GM12891 (cell line): ENCODE measurements at regions not wholly inside any gene's neighbourhood (a gene's known extent, or its start where the extent isn't known, plus 50 kb on each side); places are given as distances from the start of the nearest gene placed in this dataset.

Experiments
- DNase-seq: peaks from one replicate; pipeline ENCODE4 v3.0.0; 2011; ENCODE audit warnings: low spot score; ENCODE audit not compliant: insufficient read length
- FAIRE-seq: peaks from 2 replicates; lab custom pipeline; 2011; peaks lifted over from hg19 to GRCh38; lab: Jason Lieb, UNC
- PAX5 ChIP-seq: IDR thresholded peaks from 2 replicates; pipeline ENCODE4 v1.6.1; 2011; ENCODE audit warnings: low read length, moderate library complexity, mild to moderate bottlenecking; ENCODE audit not compliant: insufficient read depth, severe bottlenecking
- POLR2A ChIP-seq: IDR thresholded peaks from 2 replicates; pipeline ENCODE4 v1.6.1; 2011; ENCODE audit warnings: low read depth, low read length, control low read depth
- POLR2AphosphoS5 ChIP-seq: IDR thresholded peaks from 2 replicates; pipeline ENCODE4 v1.6.1; 2011; ENCODE audit warnings: low read depth, low read length, control low read depth
- POU2F2 ChIP-seq: IDR thresholded peaks from 2 replicates; pipeline ENCODE4 v1.6.1; 2011; ENCODE audit warnings: low read depth, mild to moderate bottlenecking, control low read depth, low read length, moderate library complexity
- SPI1 ChIP-seq: IDR thresholded peaks from 2 replicates; pipeline ENCODE4 v1.6.1; 2011; ENCODE audit warnings: low read depth, low read length, control low read depth
- TAF1 ChIP-seq: IDR thresholded peaks from 2 replicates; pipeline ENCODE4 v1.6.1; 2011; ENCODE audit warnings: low read depth, low read length, control low read depth

- no peak for DNase-seq
- FAIRE-seq = no peak
- TF ChIP-seq SPI1 (no peak), POLR2AphosphoS5 (no peak), POLR2A (no peak), TAF1 (no peak), POU2F2 (no peak), PAX5 (no peak)
Observed at GRCh38 chr3:103894162-103894822, 1459.5 kb downstream of the ZPLD1 start.

GRCh38 chr3:103899328-103899727, 1464.5 kb downstream of the ZPLD1 start:
- no peak for TF ChIP-seq POLR2AphosphoS5
- TF ChIP-seq SPI1 = no peak
- TF ChIP-seq POLR2A = no peak
- TF ChIP-seq PAX5 = no peak
- TF ChIP-seq POU2F2 = no peak
- no peak for TF ChIP-seq TAF1
- no peak for DNase-seq
- FAIRE-seq = no peak

GRCh38 chr3:103904991-103905390, 1461.7 kb upstream of the ALCAM start:
- no peak for DNase-seq
- FAIRE-seq = no peak
- TF ChIP-seq SPI1 (no peak), TAF1 (no peak), POU2F2 (no peak), POLR2A (no peak), POLR2AphosphoS5 (no peak), PAX5 (no peak)

GRCh38 chr3:103906304-103906703, 1460.4 kb upstream of the ALCAM start:
- TF ChIP-seq POU2F2 (no peak), SPI1 (no peak), POLR2A (no peak), POLR2AphosphoS5 (no peak), TAF1 (no peak), PAX5 (no peak)
- no peak for FAIRE-seq
- no peak for DNase-seq

- DNase-seq (no peak), FAIRE-seq (no peak)
- TF ChIP-seq TAF1 = no peak
- no peak for TF ChIP-seq SPI1
- TF ChIP-seq POLR2AphosphoS5 = no peak
- TF ChIP-seq POU2F2 = no peak
- no peak for TF ChIP-seq POLR2A
- no peak for TF ChIP-seq PAX5
Observed at GRCh38 chr3:103906808-103907207, 1459.9 kb upstream of the ALCAM start.

- FAIRE-seq (no peak), DNase-seq (no peak)
- no peak for TF ChIP-seq POU2F2
- TF ChIP-seq POLR2A = no peak
- TF ChIP-seq POLR2AphosphoS5 = no peak
- TF ChIP-seq PAX5 = no peak
- TF ChIP-seq TAF1 = no peak
- no peak for TF ChIP-seq SPI1
Observed at GRCh38 chr3:103907567-103907966, 1459.1 kb upstream of the ALCAM start.

- no peak for FAIRE-seq
- TF ChIP-seq SPI1 (no peak), POU2F2 (no peak), POLR2A (no peak), POLR2AphosphoS5 (no peak), PAX5 (no peak), TAF1 (no peak)
- no peak for DNase-seq
Observed at GRCh38 chr3:103909395-103909794, 1457.3 kb upstream of the ALCAM start.

- FAIRE-seq = no peak
- no peak for TF ChIP-seq TAF1
- TF ChIP-seq POLR2AphosphoS5 = no peak
- no peak for TF ChIP-seq SPI1
- no peak for TF ChIP-seq POU2F2
- TF ChIP-seq POLR2A = no peak
- no peak for TF ChIP-seq PAX5
- DNase-seq = no peak
Observed at GRCh38 chr3:103918336-103918735, 1448.4 kb upstream of the ALCAM start.

GRCh38 chr3:103919327-103919726, 1447.4 kb upstream of the ALCAM start:
- no peak for FAIRE-seq
- no peak for DNase-seq
- TF ChIP-seq POLR2AphosphoS5 (no peak), POLR2A (no peak), POU2F2 (no peak), SPI1 (no peak), TAF1 (no peak), PAX5 (no peak)

GRCh38 chr3:103923907-103924306, 1442.8 kb upstream of the ALCAM start:
- DNase-seq (no peak), FAIRE-seq (no peak)
- no peak for TF ChIP-seq TAF1
- no peak for TF ChIP-seq POLR2AphosphoS5
- TF ChIP-seq POU2F2 = no peak
- TF ChIP-seq POLR2A = no peak
- no peak for TF ChIP-seq SPI1
- TF ChIP-seq PAX5 = no peak
